Inflammatory macrophage treated with lipopolysaccharide for 4 hours (primary cell): ENCODE measurements at regions not wholly inside any gene's neighbourhood (a gene's known extent, or its start where the extent isn't known, plus 50 kb on each side); places are given as distances from the start of the nearest gene placed in this dataset.

Experiments
- DNase-seq: peaks from one replicate; pipeline ENCODE4 v3.0.0-alpha.2; 2020

GRCh38 chr15:38073178-38073946 is 138.9 kb downstream of the TMCO5A start:
- DNase-seq = no peak

GRCh38 chr15:38074029-38074428 is 139.6 kb downstream of the TMCO5A start:
- no peak for DNase-seq

DNA sequence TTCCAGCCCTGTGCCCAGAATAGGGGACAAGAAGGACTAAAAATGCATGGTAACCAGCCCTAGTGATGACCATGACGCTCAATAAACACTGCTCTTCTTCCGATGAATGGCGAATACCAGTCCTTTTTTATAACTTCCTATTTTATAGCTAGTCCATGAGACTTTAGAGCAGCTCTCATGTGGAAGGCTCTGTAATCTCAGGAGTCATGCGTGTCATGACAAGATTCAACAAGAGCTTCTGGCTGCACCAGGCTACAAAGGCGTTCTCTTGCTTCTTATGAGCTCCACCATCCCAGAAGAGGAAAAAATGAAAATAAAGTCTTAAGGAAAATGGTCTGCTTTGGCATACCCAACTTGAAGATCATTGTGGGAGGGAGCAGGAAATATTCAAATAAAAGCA is 141.0 kb downstream of the TMCO5A start:
- no peak for DNase-seq

DNA sequence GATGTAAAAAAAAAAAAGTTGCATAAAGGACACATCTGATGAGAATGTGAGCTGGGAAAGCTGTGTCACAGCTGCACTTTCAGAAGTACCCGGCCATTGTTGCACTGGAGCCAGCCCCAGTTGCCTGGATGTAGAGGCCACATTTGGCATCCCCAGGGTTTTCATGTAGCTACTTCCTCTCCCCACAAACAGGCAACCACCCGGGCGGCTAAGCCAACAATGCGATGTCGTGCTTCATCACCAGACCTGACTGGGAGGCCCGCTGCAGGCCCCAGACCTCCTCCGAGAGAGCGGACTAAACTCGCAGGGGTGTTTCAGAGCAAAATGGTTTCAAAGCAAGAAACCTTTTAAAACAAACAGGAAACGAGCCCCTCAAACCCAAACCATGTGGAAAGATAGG is 142.3 kb downstream of the TMCO5A start:
- no peak for DNase-seq

- no peak for DNase-seq
Observed at GRCh38 chr15:38079236-38079635, 144.8 kb downstream of the TMCO5A start.

- peak; percentile 69 for DNase-seq
Observed at GRCh38 chr15:38080651-38081275, 146.3 kb downstream of the TMCO5A start.

DNA sequence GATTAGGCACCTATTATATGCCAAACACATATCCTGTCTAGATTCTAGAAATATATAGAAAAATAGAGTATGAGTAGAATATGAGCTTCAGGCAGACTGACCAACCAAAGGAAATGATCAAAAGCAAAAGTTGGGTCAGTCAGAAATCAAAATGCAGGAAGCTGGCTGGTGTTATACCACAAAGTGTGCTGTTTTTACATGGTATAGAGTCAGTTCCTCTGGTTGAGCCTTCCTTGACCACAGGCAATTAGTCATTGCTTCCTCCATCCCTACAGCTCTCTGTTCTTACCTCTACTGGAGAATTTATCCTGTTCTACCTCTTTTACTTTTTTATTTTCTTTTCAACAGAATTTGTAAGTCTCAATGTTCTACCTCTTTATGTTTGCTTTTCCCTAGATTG is 149.8 kb downstream of the TMCO5A start:
- peak; percentile 75 for DNase-seq

DNA sequence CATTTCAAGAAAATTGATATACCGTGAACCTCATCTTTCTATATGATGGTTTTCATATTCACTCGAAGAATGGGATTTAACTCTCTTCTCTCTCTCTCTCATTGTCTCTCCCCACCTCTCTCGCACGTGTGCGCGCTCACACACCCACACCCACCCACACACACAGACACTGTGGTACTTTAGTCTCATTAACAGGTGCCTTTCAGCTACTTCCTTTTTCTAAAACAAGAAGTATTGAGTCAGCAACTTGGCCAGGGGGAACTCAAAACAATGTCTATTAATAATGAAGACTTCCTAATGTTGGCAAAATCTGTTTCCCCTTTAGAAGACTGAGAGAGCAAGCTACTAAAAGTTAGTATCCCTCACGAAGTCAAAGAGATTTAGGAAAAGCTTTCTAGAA is 150.7 kb downstream of the TMCO5A start:
- peak; percentile 83 for DNase-seq

- peak; percentile 80 for DNase-seq
Observed at GRCh38 chr15:38085931-38086568, 151.6 kb downstream of the TMCO5A start.

GRCh38 chr15:38086611-38087010 is 152.2 kb downstream of the TMCO5A start:
- peak; percentile 64 for DNase-seq

GRCh38 chr15:38088971-38089370 is 154.5 kb downstream of the TMCO5A start:
- DNase-seq = no peak

- DNase-seq = no peak
Observed at GRCh38 chr15:38090223-38090622, 155.8 kb downstream of the TMCO5A start.

DNA sequence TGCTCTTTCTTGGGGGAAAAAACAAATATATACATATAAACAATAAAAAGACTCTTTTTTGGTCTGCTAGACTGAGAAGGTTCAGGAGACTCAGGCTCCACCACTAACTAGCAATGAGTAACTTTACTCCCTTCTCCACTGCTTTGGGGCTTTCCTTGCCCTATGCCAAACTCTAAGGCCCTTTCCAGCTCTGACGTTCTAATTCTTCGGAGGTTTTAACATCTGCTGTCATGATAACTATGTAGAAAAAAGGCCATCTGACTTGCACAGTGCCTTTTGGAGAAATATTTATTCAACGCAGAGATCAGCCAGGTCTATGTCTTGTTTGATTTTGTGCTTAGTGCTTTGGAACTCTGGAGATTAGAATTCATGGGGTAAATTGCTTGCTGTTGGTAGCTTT is 156.2 kb downstream of the TMCO5A start:
- DNase-seq = no peak

DNA sequence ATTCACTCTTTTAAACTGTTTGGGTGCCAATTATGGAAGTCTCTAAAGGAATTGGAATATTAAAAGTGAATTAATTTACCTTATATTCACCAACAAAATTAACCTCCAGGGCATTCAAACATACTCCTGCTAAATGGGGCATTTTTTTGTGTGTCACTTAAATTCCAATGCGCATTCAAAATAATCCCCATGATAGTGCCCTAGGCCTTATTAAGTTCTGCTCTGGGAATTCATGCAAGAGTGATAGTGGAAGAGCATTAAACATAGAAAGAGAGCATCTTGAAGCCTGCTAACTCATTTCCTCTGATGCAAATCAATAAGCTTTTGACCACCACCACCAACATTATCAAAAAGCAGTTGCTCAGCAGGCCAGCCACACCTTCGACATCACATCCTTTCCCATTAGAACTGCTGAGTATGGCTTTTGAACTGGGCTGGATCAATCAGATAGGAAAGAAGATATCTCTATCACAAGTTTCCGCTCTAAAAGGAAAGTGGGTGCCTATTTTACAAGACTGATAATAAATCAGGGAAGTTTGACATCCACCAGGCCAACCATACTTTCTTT is 156.7 kb downstream of the TMCO5A start:
- no peak for DNase-seq

DNA sequence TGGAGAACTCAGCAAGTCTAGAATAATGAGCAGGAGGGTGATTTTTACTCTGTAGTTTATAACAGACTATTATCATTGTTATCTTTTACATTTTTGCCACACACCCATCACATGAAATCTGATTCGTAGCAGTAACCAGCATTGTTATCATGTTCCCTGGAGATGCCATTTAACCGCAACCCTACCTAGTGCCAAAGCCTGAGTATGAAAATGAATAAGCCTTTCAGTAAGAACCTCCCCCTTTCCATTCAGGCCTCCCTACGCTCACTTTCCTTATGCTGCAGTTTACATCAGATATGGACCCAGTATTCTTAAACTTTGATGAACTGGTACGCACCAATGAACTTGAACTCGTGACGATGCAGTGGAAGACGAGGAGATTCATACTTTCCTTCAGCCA is 158.7 kb upstream of the SPRED1 start:
- no peak for DNase-seq

DNA sequence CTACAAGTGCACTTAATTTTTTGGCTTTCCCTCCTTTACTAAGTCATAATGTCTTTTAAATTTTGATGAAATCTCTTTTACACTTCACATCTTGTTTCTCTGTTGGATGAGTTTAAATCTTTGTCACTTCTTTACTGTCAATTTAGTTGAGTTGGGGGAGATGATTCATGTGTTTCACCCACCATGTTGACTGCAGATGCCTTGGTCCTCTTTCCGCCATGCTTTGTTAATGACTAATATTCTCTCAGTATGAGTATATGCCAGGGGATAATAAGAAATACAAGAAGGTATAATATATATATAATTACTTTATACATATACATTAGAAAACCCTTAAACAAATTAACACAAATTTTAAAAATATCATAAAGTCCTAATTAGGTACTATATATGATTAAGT is 149.7 kb upstream of the SPRED1 start:
- DNase-seq = no peak

GRCh38 chr15:38103564-38103963 is 149.1 kb upstream of the SPRED1 start:
- DNase-seq = no peak

DNA sequence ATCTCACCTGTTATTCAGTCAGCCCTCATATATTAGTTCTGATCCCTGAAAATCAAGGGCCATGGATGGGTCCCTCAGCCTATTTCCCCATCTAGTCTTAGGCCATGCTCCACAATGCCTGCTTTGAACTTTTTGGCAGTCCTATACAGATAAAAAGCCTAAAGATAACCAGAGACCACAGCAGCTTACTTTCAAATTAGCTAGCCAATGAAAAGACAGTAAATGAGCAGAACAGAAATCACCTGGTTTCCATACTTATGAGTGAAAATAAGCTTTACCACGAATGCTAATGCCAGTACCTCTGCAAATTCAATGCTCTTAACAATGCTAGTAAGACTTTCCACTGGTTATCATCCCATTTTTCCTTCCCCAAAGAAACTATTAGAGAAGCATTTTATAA is 141.6 kb upstream of the SPRED1 start:
- DNase-seq = no peak

DNA sequence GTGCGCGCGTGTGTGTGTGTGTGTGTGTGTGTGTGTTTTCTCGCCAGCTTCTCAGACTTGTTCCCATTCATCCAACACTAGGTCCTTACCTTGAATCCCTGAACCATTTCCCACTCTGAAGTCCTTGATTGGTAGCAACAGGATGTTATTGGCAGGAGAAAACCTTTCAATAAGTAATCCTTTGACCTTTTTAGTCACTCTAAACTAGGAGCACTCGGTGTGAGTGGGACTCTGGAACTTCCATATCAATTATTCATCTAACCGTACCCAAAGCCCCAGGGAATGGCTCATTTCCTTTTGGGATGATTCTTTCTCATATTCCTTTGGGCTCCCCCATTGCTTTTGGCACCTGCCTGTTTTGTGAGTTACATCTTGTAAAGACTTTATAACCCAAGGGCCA is 140.2 kb upstream of the SPRED1 start:
- no peak for DNase-seq

DNA sequence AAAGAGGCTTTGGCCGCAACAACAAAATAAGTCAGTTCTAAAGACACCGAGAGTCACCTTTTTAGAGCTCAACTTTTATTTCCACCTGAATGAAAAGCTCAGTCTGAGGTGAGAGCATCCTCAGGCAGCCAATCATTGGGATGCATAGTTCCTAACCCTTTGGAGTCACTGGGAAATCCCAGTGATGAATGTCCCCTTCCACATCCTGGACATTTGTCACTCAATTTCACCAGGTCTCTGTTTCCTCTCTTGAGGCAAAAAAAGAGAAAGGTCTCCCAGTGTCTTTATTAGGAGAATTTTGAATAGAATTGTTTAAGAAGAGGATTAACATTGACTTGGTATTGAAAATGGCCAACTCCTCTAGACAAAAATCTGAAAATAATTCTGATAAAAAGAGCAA is 137.5 kb upstream of the SPRED1 start:
- DNase-seq = no peak

- DNase-seq = no peak
Observed at GRCh38 chr15:38117781-38118180, 134.9 kb upstream of the SPRED1 start.

GRCh38 chr15:38119865-38120264 is 132.8 kb upstream of the SPRED1 start:
- DNase-seq = peak; percentile 58

- DNase-seq = peak; percentile 45
Observed at GRCh38 chr15:38127306-38127771, 125.3 kb upstream of the SPRED1 start.

DNA sequence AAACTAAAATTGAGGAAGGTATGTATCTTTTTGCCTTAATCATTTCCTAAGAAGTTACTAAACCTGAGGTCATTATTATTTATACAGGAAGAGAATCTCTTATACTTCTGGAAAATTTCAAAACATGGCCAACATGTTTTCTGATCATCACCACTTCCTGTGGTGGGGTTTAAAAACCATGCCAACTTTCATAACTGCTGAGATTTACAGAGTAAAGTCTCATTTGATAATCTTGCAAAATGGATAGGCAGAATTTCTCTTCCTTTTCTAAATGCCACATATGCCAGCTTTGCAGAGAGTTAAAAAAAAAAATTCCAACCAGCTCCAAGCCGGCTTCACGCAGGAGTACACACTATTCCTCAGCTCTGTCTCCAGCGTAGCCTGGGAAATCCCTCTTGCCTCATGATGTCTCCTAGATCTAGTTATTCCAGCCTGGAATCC is 124.3 kb upstream of the SPRED1 start:
- DNase-seq = peak; percentile 94
